NCI-H1092 treated with DMSO at 0.1 percent for 48 hours (cell line): ENCODE measurements at regions not wholly inside any gene's neighbourhood (a gene's known extent, or its start where the extent isn't known, plus 50 kb on each side); places are given as distances from the start of the nearest gene placed in this dataset.

ENCODE experiments used
- DNase-seq: peaks from one replicate; lab custom pipeline; 2025; lab: John Stamatoyannopoulos, UW

DNA sequence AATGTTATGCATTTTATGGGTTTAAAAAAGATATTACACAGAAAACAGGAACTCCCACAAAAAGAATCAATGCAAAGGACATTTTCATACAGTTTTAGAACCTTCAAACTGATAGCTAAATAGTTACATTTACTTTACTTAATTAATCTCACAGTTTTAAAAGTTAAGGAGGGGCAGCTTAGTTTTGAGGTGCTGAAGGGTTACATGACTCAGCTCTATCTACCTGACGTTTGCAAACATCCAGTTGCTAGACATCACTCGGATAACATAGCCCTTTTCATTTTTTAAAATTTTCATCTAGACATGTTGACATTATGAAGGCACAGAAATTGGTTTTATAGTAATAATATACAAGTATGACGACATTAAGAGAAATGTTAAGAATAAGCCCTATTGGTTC lies 53.7 kb upstream of the HSD17B12 start:
- DNase-seq: no peak
